ENCODE measurements at regions not wholly inside any gene's neighbourhood (a gene's known extent, or its start where the extent isn't known, plus 50 kb on each side); places are given as distances from the start of the nearest gene placed in this dataset.

GRCh38 chr2:217512728-217513127 is 490.1 kb downstream of the TNS1 start:
- TF ChIP-seq CTCF (IDR thresholded peaks at IDR 0.05) = no peak
- TF ChIP-seq POLR2AphosphoS5 (IDR thresholded peaks at IDR 0.05; ENCODE audit: low read depth, low read length) = no peak
- no peak for TF ChIP-seq SIN3A (IDR thresholded peaks at IDR 0.05; ENCODE audit: borderline replicate concordance, insufficient read depth, low read depth, low read length)
- no peak for TF ChIP-seq TCF7L2 (IDR thresholded peaks at IDR 0.05; ENCODE audit: low read depth, low read length)
- no peak for TF ChIP-seq REST (IDR thresholded peaks at IDR 0.05; ENCODE audit: insufficient read depth in 1 of 2, low read depth in 2 of 2, low read length in 1 of 2)

All from Panc1 (cell line).